MM.1S (cell line): ENCODE measurements at regions not wholly inside any gene's neighbourhood (a gene's known extent, or its start where the extent isn't known, plus 50 kb on each side); places are given as distances from the start of the nearest gene placed in this dataset.

Experiments used
- CTCF ChIP-seq: fragments of 300-600 bp; sonication (generic); IDR thresholded peaks from 2 replicates; pipeline ENCODE4 v1.5.1; 2016; ENCODE audit warnings: antibody characterized with exemption, low read length, mixed read lengths
- EZH2 ChIP-seq: fragments of 300-600 bp; sonication (generic); optimal IDR thresholded peaks from 2 replicates; pipeline ENCODE3; 2017; ENCODE audit warnings: low read depth, mild to moderate bottlenecking, antibody characterized with exemption, low read length, mixed read lengths

- no peak for TF ChIP-seq CTCF
- TF ChIP-seq EZH2: no peak
Measured at GRCh38 chr16:52283018-52283417, 263.9 kb downstream of the TOX3 start.
